GM21390 (cell line): ENCODE measurements at regions not wholly inside any gene's neighbourhood (a gene's known extent, or its start where the extent isn't known, plus 50 kb on each side); places are given as distances from the start of the nearest gene placed in this dataset.
A peak's percentile ranks its signal among the peaks of the same experiment; 100 is the strongest.
"Not testable (repeated sequence)": the region's sequence is repeated elsewhere in the genome, so short reads cannot be mapped to it uniquely, and the experiment has no call there.

ENCODE experiments used
- ATAC-seq: cut with Tn5 transposase; IDR thresholded peaks from one replicate; pipeline ENCODE4 v1.9.1; 2021; ENCODE audit not compliant: unreplicated experiment

GRCh38 chr14:45633220-45633984, 380.4 kb upstream of the MIS18BP1 start:
- no peak for ATAC-seq

GRCh38 chr14:45621731-45622130, 368.7 kb upstream of the MIS18BP1 start:
- ATAC-seq, result no peak

- no peak for ATAC-seq
Measured at GRCh38 chr14:45619831-45620230, 366.8 kb upstream of the MIS18BP1 start.

GRCh38 chr14:45610318-45610717, 357.3 kb upstream of the MIS18BP1 start:
- ATAC-seq, result no peak

- ATAC-seq, result no peak
Measured at GRCh38 chr14:45587142-45587541, 334.1 kb upstream of the MIS18BP1 start.

- no peak for ATAC-seq
Measured at GRCh38 chr14:45559626-45560025, 306.6 kb upstream of the MIS18BP1 start.

GRCh38 chr14:45558183-45558582, 305.2 kb upstream of the MIS18BP1 start:
- no peak for ATAC-seq

GRCh38 chr14:45553981-45554380, 301.0 kb upstream of the MIS18BP1 start:
- no peak for ATAC-seq

GRCh38 chr14:45551240-45551820, 298.3 kb upstream of the MIS18BP1 start:
- ATAC-seq, result not testable (repeated sequence)

GRCh38 chr14:45531022-45531421, 278.0 kb upstream of the MIS18BP1 start:
- no peak for ATAC-seq

- peak; percentile 84 for ATAC-seq
Measured at GRCh38 chr14:45526715-45527549, 273.9 kb upstream of the MIS18BP1 start.

GRCh38 chr14:45519766-45520165, 266.8 kb upstream of the MIS18BP1 start:
- ATAC-seq, result no peak

- no peak for ATAC-seq
Measured at GRCh38 chr14:45492876-45493275, 239.9 kb upstream of the MIS18BP1 start.

GRCh38 chr14:45491914-45492313, 238.9 kb upstream of the MIS18BP1 start:
- no peak for ATAC-seq

- no peak for ATAC-seq
Measured at GRCh38 chr14:45486599-45486998, 233.6 kb upstream of the MIS18BP1 start.

GRCh38 chr14:45467023-45467422, 214.0 kb upstream of the MIS18BP1 start:
- ATAC-seq, result no peak

GRCh38 chr14:45434221-45434620, 181.2 kb upstream of the MIS18BP1 start:
- no peak for ATAC-seq

- peak; percentile 90 for ATAC-seq
Measured at GRCh38 chr14:45426685-45427282, 173.8 kb upstream of the MIS18BP1 start.

GRCh38 chr14:45406942-45407341, 153.9 kb upstream of the MIS18BP1 start:
- no peak for ATAC-seq

- ATAC-seq, result no peak
Measured at GRCh38 chr14:45400950-45401640, 148.1 kb upstream of the MIS18BP1 start.

- ATAC-seq, result no peak
Measured at GRCh38 chr14:45400509-45400908, 147.5 kb upstream of the MIS18BP1 start.
